ENCODE measurements at regions not wholly inside any gene's neighbourhood (a gene's known extent, or its start where the extent isn't known, plus 50 kb on each side); places are given as distances from the start of the nearest gene placed in this dataset.

GRCh38 chrX:30995060-30995700, 76.7 kb downstream of the FTHL17 start:
- TF ChIP-seq TCF12 (IDR thresholded peaks at IDR 0.05; ENCODE audit: low read depth) (no peak), YY1 (IDR thresholded peaks at IDR 0.05; ENCODE audit: low read depth) (no peak)
